HUES6 (cell line): ENCODE measurements at regions not wholly inside any gene's neighbourhood (a gene's known extent, or its start where the extent isn't known, plus 50 kb on each side); places are given as distances from the start of the nearest gene placed in this dataset.

Experiments
- H3K27ac ChIP-seq: 2 replicates; pipeline ENCODE4 v1.7.0; 2013; ENCODE audit warnings: low read depth, mild to moderate bottlenecking, low read length, inconsistent platforms
- H3K27me3 ChIP-seq: 2 replicates; pipeline ENCODE4 v1.6.1; 2013; ENCODE audit warnings: low read length; ENCODE audit not compliant: control insufficient read depth, insufficient read depth
- H3K36me3 ChIP-seq: 2 replicates; pipeline ENCODE4 v1.6.1; 2013; ENCODE audit warnings: low read length; ENCODE audit not compliant: control insufficient read depth, insufficient read depth
- H3K4me1 ChIP-seq: 2 replicates; pipeline ENCODE4 v1.6.1; 2013; ENCODE audit warnings: low read length; ENCODE audit not compliant: control insufficient read depth, insufficient read depth
- H3K4me3 ChIP-seq: 2 replicates; pipeline ENCODE4 v1.5.1; 2013; ENCODE audit warnings: low read depth, low read length
- H3K9ac ChIP-seq: one replicate; pipeline ENCODE4 v1.6.1; 2013; ENCODE audit warnings: mild to moderate bottlenecking, low read length
- H3K9me3 ChIP-seq: 2 replicates; pipeline ENCODE4 v1.6.1; 2013; ENCODE audit warnings: low read depth, low read length; ENCODE audit not compliant: control insufficient read depth, insufficient read depth

- Histone ChIP-seq H3K36me3 (no peaks in the 10 kb centered on the region), H3K4me3 (no peak overlapping the region), H3K4me1 (no peaks in the 10 kb centered on the region), H3K27ac (no peak overlapping the region), H3K27me3 (no peaks in the 10 kb centered on the region), H3K9ac (no peak overlapping the region), H3K9me3 (no peaks in the 10 kb centered on the region)
These were observed 137.9 kb downstream of the TM9SF2 start for GRCh38 chr13:99639126-99639525.

DNA sequence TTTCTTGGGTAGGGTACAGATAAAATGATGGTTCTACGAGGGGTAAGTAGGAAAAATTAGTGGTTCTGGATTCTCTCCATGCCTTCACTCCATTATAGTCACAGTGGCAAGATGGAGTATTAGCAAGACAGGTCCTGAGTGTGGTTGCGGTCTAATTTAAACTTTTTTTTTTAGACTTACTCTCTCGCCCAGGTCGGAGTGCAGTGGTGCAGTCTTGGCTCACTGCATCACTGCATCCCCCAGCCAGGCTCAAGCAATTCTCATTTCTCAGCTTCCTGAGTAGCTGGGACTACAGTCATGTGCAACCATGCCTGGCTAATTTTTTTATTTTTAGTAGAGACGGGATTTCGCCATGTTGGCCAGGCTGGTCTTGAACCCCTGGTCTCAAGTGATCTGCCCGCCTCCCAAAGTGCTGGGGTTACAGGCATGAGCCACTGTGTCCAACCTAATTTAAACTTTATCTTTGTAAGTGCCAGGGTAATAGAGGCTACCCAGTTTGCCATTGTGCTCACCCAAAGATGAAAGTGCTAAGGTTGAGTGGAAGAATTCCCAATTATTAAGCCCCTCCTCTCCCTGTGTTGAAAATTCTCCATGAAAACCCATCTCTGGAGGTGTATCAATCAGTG, 135.6 kb downstream of the TM9SF2 start:
- H3K27ac ChIP-seq, result no peak overlapping the region
- H3K36me3 ChIP-seq, result no peaks in the 10 kb centered on the region
- H3K4me1 ChIP-seq, result no peaks in the 10 kb centered on the region
- H3K9me3 ChIP-seq, result no peaks in the 10 kb centered on the region
- no peaks in the 10 kb centered on the region for H3K27me3 ChIP-seq
- no peak overlapping the region for H3K9ac ChIP-seq
- H3K4me3 ChIP-seq, result no peak overlapping the region

DNA sequence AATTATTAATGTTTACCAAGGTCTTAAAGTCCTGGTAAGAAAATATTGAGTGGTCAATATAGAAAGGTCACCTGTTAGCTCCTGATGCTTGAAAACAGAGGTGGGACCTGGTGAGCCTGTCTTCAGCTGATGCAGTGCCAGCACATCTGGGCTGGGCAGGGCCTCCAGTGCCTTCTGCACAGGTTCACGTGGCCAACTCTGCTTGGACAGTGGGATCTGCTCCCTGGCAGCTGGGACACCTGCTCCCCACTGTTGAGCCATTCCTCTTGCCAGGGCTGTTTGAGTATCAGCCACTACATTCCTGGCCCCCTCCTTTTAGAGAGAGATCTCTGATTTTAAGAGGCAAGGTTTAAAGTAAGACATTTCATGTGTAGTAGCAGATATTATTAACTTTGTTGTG, 135.0 kb downstream of the TM9SF2 start:
- Histone ChIP-seq H3K9ac (no peak overlapping the region), H3K36me3 (no peaks in the 10 kb centered on the region), H3K4me1 (no peaks in the 10 kb centered on the region)

DNA sequence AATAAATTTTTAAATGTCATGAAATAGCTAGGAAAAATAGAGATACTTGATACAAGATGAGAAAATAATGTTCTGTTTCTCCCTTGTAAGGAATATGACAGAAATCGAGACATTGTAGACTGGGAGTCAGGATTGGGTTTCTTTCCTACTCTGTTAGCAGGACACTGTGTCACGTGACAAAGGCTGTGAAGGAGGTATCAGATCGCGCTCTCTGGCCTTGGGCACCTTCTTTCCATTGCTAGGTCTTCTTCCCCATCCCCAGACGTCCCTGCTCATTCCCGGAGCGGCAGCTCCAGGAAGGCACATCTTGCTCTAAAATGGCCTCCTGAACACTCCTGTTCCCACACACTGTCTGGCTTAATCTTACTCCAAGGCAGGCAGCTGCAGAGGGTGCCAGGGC, 133.4 kb downstream of the TM9SF2 start:
- Histone ChIP-seq H3K9ac (no peak overlapping the region), H3K9me3 (no peaks in the 10 kb centered on the region)

More for the DNA sequence above, 135.0 kb downstream of the TM9SF2 start:
- H3K27ac ChIP-seq, result no peak overlapping the region
- H3K4me3 ChIP-seq, result no peak overlapping the region
- no peaks in the 10 kb centered on the region for H3K9me3 ChIP-seq
- no peaks in the 10 kb centered on the region for H3K27me3 ChIP-seq

GRCh38 chr13:99630269-99630898, 129.1 kb downstream of the TM9SF2 start:
- Histone ChIP-seq H3K4me3 (no peak overlapping the region), H3K27me3 (no peaks in the 10 kb centered on the region), H3K36me3 (no peaks in the 10 kb centered on the region), H3K27ac (no peak overlapping the region), H3K9ac (no peak overlapping the region), H3K9me3 (no peaks in the 10 kb centered on the region), H3K4me1 (peaks cover 31% of the 10 kb centered on the region)

More for the DNA sequence above, 133.4 kb downstream of the TM9SF2 start:
- no peak overlapping the region for H3K4me3 ChIP-seq
- no peaks in the 10 kb centered on the region for H3K36me3 ChIP-seq
- no peaks in the 10 kb centered on the region for H3K27me3 ChIP-seq
- H3K27ac ChIP-seq, result no peak overlapping the region
- 0 out of 2 replicates have a peak, but pooled peaks cover 3% of the 10 kb centered on the region for H3K4me1 ChIP-seq

DNA sequence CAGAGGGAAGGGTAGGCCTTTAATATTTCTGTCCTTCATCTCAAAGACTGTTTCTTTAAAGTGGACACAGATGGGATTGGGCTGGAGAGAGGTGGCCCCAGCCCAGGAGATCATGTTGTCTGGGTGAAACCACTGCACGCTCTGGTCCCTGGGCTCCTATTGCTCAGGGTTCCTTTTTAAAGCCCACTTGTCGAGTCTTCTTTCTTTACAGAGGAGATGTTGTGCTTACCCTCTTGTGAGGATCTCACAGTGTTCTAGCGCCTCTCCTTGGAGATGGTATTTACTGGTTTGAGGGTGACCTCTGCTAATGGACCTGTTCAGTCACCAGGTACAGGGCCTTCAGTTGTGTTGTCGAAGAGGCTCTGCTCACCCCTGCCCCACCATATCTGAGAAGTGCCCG, 128.4 kb downstream of the TM9SF2 start:
- Histone ChIP-seq H3K9me3 (no peaks in the 10 kb centered on the region), H3K27me3 (no peaks in the 10 kb centered on the region), H3K36me3 (no peaks in the 10 kb centered on the region), H3K27ac (no peak overlapping the region), H3K4me3 (no peak overlapping the region), H3K4me1 (peaks cover 38% of the 10 kb centered on the region), H3K9ac (no peak overlapping the region)

GRCh38 chr13:99628442-99628841, 127.2 kb downstream of the TM9SF2 start:
- Histone ChIP-seq H3K27ac (no peak overlapping the region), H3K4me3 (no peak overlapping the region), H3K4me1 (peaks cover 41% of the 10 kb centered on the region), H3K9me3 (no peaks in the 10 kb centered on the region), H3K27me3 (no peaks in the 10 kb centered on the region), H3K36me3 (no peaks in the 10 kb centered on the region), H3K9ac (no peak overlapping the region)

- Histone ChIP-seq H3K4me3 (no peak overlapping the region), H3K4me1 (peaks cover 41% of the 10 kb centered on the region), H3K9ac (no peak overlapping the region), H3K27ac (no peak overlapping the region), H3K27me3 (no peaks in the 10 kb centered on the region), H3K36me3 (no peaks in the 10 kb centered on the region), H3K9me3 (no peaks in the 10 kb centered on the region)
These were observed 125.3 kb downstream of the TM9SF2 start for GRCh38 chr13:99626461-99627082.

GRCh38 chr13:99624936-99625540, 123.8 kb downstream of the TM9SF2 start:
- H3K9ac ChIP-seq, result no peak overlapping the region
- no peak overlapping the region for H3K27ac ChIP-seq
- H3K36me3 ChIP-seq, result no peaks in the 10 kb centered on the region
- H3K9me3 ChIP-seq, result no peaks in the 10 kb centered on the region
- no peak overlapping the region for H3K4me3 ChIP-seq
- peaks cover 40% of the 10 kb centered on the region for H3K4me1 ChIP-seq
- H3K27me3 ChIP-seq, result no peaks in the 10 kb centered on the region

- H3K27me3 ChIP-seq, result no peaks in the 10 kb centered on the region
- no peaks in the 10 kb centered on the region for H3K9me3 ChIP-seq
These were observed 119.5 kb downstream of the TM9SF2 start for GRCh38 chr13:99620806-99621205.

DNA sequence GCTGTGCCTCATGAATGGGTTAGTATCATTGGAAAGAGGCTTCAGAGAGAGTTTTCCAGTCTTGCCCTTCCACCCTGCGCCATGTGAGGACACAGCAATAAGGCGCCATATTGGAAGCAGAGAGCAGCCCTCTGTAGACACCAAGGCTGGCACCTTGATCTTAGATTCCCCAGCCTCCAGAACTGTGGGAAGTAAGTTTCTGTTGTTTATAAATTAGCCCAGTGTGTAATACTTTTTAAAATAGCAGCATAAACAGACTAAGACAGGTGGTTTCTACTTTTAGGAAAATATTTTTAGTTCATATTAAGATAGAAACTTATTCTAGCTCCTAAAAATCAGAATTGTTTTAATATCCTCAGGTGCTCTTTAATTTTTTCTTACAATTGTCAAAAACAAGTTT, 117.9 kb downstream of the TM9SF2 start:
- H3K4me3 ChIP-seq, result no peak overlapping the region
- H3K9ac ChIP-seq, result no peak overlapping the region
- H3K4me1 ChIP-seq, result peaks cover 12% of the 10 kb centered on the region
- no peak overlapping the region for H3K27ac ChIP-seq
- no peaks in the 10 kb centered on the region for H3K27me3 ChIP-seq
- no peaks in the 10 kb centered on the region for H3K36me3 ChIP-seq
- H3K9me3 ChIP-seq, result no peaks in the 10 kb centered on the region

More at GRCh38 chr13:99620806-99621205, 119.5 kb downstream of the TM9SF2 start:
- Histone ChIP-seq H3K27ac (no peak overlapping the region), H3K4me1 (peaks cover 20% of the 10 kb centered on the region), H3K36me3 (no peaks in the 10 kb centered on the region), H3K9ac (no peak overlapping the region), H3K4me3 (no peak overlapping the region)
